ENCODE measurements at regions not wholly inside any gene's neighbourhood (a gene's known extent, or its start where the extent isn't known, plus 50 kb on each side); places are given as distances from the start of the nearest gene placed in this dataset.

DNA sequence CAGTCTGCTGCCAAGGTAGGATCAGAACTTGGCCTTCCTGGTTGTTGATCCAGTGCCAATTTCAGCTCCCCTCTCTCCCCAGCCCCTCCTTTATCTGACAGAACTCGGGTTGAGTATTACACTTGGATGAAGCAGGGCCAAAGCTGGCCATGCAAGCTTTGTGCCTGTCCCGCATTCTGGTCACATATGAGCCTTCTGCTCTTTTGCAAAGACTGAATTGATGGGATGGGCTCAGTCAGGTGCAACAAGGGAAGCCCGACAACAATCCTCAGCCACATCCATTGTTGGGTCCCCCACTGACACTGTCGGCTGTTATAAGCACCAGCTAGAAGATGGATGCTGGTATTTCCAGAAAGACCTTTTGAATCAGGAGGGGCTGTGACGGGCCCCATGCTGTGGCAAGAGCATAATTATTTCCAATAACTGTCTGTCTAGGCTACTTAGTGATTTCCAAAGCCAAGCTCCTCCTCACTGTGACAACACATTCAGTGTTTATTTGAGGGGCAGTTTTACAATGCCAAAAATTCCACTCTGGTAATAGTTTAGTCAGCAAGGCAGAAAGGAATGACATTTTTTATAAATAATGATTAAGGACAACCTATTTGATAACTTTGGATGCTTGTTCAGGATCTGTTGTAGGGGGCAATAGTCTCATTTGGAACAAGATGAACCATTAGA, 146.8 kb upstream of the FRMD4B start:
- no peak for FAIRE-seq

DNA sequence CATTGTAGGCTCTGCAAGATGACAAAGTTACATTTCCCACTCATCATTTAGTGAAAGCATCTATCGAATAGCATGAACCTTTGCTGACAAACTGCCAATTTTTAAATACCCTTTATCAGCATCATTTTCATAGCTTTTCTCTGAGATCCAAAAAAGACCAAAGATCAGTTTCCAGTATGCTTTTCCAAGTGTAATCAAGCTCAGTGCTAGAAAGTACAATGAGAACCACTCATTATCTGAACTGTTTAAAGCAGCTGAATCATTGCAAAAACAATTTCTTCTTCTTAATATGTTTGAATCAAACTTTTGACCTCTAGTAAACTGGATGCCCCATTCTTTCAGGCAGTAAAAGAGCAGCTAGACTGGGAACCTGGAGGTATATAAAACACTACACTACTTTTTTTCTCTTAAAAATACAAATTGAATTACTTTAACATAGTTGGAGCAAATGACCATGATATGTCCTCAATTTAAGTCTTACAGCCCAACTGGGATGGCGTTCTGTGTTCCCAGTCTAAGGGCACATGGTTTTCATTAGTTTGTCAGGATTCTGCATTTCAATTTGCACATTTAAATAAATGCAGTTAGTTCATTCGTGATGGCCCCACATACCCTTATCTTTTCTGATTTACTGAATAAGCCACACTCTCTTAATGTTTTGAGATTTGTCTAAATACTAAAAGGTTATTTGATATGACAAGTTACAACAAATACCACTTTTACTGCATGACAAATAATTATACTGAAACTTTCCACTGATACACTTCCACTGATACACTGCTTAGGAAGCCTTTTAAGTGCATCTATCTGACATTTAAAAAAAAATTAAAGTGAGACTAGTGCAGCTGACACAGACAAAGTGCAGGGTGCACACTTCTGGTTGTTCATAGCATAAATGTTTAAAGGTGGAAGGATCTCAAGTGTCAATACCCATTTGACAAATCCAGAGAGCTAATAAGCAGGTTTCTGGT, 146.0 kb upstream of the FRMD4B start:
- FAIRE-seq, result no peak

DNA sequence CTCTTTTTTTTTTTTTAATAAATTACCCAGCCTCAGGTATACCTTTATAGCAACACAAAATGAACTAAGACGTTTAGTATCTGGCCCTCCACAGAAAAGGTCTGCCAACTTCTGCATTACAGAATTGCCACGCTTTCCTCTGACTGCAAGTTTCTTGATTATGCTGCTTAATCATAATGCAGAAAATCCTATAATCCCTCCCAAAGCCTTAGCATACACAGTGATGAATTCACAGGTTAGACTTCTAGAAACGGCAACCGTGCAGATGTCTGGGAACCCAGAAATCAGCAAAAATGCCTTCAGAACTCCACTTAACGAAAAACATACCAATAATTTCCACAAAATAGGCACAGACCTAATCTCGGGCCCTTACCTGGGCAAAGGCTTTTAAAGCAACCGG, 144.7 kb upstream of the FRMD4B start:
- FAIRE-seq, result no peak

DNA sequence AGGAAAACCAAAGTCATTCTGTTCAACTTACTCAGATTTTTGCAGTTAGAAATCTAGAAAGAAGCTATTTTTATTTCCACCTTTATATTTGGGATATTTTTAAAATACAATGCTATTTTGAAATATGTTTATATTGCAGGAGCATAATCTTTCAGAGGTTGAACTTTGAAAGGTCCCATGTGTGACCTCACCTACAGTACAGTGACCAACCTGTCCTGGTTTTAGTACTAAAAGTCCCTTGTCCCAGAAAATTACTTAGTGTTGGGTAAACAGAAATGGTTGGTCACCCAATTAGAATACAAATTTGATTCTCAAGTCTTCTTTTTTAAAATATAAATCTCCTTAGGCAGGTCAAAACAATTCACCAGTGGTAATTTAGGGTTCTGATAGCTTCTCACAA, 141.6 kb upstream of the FRMD4B start:
- no peak for FAIRE-seq

DNA sequence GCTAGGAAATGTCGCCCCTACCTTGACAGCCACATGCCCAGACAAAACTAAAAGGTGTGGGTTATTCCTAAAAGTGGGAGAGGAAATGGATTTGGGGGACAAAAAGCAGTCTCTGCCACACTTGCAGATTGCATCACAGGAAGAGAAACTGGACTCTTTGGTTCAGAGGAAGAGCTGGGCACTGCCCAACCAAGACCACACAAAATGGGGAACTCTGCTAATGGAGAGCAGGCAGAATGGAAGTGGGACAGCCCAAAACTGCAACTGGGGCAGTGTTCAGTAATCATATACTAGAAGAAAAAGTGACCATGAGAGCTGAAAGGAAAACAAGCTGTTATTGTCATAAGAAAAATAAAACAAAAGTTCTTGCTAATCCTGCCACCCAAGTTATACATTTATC, 138.9 kb upstream of the FRMD4B start:
- no peak for FAIRE-seq

DNA sequence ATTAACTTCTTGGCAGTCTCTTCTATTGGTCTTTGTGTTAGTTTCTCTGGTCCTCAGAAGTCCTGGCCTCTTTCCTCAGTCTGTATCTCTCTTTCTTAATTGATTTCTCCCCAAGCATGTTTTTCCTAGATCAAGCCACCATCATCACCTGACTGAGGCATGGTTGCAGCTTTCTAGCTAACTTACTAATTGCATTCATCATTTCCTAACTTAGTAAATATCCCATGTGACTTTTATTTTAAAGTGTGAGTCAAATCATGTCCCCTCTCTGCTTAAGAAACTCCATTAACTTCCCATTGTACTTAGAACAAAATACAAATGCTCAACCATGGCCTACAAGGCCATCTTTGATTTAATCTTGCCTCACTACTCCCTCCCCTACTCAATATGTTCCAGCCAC, 135.4 kb upstream of the FRMD4B start:
- FAIRE-seq, result no peak

DNA sequence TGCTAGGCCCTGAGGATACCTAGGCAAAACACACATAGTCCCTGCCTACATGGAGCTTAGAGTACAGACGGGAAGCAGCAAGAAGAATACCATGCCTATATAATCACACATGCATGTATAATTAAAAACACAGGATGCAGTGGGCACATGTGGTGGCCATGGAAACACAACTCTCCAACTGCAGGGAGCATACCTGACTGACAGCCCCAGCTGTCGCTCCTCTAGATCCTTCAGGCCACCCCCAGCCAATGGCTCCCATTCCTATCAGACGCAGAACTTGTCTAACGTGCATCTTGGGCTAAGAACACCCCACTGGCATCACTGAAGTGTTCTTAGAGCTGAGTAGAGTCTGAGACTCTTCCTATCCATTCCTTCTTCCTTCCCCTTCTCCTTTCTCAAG, 125.5 kb upstream of the FRMD4B start:
- no peak for FAIRE-seq

DNA sequence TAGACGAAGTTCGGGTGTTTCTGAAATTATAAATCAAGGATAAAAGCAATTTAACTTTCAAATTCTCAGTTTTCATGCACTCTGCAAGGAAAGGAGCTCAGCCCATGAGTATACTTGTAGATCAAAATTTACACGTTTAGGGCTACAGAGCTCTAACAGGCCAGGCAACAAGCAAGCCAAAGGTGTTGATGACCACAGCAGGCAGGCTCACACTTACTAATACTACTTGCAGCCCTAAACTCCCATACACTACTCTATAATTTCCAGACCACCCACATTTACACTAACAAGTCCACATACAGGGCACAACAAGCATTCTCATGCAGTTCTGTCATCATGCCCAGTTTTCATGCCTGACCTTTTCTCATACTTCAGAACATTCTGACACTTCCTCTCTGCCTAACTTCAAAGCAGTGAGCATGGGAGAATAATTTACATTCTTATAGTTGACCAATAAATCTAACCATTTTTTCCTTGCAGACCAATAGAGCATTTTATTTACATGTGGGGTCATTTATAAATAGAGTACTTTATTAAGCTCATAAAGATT, 124.7 kb upstream of the FRMD4B start:
- FAIRE-seq, result no peak

DNA sequence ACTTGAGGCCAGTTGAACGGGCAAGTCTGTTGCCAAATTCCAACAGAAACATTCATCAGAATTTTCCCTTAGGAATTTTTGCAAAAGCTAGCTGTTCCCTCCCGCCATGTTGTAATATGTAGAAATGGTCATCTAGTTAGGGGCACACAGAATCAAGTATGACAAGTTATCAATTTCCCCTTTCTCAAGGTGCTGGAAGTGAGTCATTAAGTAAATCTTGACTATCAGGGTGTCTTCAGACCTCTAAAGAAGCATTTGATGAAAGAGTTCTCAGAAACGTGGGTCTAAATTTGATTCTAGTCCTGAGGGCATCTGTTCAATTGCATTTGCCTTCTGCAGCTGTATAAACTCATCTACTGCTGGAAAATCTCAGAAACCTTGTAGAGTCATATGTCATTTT, 123.4 kb upstream of the FRMD4B start:
- no peak for FAIRE-seq

DNA sequence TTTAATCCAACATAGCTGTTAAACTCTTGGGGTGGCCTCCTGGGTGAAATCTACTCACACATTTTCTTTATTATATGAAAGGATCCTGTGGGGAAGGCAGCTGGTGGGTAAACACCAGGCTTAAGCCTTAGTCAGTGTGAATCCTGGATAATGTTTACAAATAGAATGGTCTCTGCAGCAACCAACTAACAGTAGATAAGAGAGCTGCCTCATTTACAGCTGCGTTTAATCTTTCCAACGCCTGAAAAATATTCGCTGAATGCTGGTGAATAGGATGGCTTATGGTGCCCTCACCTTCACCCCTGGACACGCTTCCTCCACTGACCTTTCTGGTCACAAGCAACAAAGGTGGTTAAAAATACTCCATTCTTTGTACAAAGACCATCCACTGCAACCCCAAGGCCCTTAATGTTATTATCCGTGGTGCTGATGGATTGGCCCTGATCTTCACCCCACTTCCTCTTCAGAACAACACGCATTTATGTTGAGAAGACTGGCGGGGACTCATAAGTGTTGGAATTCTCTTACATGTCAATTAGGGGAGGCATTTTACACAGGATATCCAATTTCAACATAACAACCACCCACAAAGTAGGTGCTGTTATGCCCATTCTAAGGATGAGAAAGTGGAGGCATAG, 120.0 kb upstream of the FRMD4B start:
- FAIRE-seq, result no peak

DNA sequence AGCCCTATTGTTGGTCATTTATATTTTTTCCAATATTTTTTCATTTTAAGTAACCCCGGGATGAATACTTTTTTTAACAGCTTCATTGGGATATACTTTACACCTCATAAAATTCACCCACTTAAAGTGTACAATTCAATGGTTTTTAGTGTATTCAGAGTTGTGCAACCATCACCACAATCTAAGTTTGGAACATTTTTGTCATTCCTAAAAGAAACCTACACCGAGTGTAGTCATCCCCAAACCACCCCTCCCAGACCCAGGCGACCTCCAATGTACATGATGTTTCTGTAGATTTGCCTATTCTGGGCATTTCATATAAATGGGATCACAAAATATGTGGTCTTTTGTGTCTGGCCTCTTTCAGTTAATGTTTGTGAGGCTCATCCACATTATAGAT, 118.3 kb upstream of the FRMD4B start:
- FAIRE-seq, result no peak

DNA sequence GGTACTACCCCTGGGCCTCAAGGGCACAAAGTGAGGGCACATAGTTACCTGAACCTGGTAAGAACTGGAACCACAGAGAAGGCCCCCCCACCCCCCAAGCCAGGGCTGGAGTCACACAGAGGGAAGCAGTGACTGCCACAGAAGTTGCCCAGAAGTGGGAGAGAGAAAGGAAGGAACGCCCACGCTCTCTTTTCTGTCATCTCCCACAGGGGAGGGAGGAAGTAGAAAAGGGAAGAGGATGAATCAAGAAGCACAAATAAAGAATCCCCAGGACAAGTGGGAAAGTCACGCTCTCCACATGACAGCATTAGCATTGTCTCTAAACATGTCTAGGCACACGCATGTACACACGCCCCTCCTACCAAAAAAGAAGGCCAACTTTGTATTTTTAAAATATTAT, 114.7 kb upstream of the FRMD4B start:
- no peak for FAIRE-seq

DNA sequence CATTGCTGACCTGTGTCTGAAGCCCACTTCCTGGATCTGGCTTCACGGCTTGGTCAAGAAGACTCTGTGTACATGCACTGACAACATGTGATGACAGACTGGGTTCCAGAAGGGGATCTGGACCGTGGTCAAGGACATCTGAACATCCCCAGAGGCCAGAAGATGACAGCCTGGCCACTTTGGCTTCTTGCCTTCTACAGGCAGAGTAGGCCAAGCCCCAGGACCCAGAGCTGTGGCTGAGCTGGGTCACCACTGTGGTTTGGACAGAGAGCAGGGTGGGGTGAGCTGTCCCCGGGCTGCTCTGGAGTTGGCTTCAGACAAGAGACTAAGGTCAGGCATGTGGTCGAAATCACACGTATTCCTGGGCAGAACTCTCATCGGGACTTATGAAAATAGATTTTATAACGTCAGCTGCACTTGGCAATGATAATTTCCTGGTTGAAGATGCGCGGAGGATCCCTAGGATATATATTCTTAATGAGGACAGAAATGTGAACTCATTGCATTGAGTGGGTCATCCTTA, 114.1 kb upstream of the FRMD4B start:
- no peak for FAIRE-seq

DNA sequence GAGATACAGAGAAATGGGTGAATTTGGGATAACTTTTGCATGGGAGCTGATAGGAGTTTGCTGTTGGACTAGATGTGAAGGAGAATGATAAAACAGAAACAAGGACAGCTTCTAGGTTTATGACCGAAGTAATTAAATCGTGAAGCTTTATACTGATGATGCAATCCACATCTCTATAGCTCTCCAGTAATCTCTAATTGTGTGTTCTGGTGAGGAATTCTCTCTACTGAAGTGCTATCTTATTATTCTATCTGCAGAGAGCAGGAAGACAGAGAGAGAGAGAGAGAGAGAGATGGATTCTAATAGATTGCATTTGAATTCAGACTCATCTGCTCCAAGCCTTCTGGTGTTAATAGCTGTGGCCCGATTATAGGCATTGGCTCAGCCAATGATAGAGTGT, 113.5 kb upstream of the FRMD4B start:
- no peak for FAIRE-seq

DNA sequence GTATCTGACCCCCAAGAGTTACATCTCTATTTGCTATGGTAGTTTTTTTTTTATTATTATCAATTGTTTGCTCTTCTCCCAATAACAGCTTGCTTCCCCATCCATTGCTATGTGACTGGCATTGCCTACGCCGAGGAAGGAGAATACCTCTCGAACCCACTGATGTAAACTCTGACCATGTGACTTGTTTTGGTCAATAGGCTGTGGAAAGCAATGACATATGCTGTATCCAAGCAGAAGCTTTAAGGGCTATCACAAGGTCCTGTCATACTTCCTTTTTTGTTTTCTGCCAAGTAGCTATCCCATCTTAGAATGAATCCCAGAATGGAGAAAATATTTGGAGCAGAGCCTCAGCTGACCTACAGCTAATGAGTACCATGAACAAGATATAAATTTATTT, 111.0 kb upstream of the FRMD4B start:
- FAIRE-seq, result no peak

DNA sequence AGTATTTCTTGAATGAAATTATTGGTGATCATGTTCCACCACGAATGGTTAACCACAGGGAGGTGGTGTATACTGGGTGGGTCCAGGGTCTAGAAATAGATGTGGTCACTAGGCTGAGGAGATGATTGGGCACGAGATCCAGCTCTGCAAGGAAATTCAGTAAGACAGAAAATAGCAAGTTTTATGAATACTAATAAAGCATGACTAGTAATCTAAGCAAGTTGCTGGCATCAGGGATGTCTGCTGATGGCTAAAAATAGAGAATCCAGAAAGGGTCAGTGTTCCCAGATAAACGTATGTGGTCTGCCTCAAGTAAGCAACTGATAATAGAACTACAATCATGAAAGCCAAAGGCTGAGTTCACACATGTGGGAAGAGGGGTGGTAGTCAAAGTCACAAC, 108.3 kb upstream of the FRMD4B start:
- FAIRE-seq, result no peak

DNA sequence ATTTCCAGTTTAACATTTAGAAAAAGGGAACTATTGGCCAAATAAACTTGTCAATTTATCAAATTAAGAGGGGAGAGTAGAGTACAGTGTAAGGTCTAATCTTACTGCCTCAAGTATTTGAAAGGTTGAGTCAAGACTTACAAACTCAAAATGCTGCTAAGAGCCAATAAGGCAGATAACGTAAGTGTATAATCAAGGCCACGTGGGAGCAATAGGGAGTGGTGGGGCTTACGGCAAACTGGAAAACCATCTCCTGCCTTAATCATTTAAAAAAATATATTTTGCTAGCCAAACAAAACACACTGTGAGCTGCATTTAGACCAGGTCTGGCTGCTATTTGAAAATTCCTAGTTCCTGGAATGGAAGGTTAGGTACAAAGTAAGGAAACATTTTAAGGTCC, 107.3 kb upstream of the FRMD4B start:
- FAIRE-seq, result no peak

DNA sequence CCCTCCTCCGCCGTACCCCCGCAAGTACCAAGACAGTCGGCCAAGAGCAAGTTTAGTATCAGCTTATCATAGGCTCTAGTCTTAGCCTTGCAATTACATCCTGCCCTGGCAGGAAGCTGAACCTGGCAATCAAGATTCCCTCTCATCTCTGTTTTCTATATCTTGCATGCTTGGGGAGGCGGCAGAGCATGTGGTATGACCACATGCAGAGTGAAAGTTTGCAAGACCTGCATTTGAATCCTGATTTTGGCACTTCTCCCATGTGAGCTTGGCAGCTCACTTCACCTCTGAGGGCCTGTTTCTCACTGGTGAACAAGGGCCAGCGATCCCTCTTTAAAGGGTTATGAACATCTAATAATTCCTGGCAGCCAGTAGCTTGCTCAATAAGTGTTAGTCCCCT, 106.1 kb upstream of the FRMD4B start:
- FAIRE-seq, result no peak

DNA sequence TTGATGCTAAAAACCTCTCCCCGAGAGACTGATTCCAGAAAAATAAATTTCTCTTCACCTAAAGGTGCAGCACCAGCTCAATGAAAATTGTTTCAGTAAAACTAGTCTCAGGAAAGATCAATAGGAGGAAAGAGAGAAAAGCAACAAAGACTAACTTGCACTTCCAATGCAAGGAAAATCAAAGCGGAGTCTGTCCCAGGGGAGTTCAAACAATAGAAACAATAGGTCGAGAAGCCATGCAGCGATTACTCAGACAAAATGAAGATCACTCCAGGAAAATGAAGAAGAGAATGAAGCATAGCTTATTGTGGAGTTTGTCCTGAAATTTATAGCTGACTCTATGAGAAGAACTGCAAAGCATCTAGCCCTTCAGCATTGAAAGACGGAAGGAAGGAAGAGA, 105.1 kb upstream of the FRMD4B start:
- no peak for FAIRE-seq

DNA sequence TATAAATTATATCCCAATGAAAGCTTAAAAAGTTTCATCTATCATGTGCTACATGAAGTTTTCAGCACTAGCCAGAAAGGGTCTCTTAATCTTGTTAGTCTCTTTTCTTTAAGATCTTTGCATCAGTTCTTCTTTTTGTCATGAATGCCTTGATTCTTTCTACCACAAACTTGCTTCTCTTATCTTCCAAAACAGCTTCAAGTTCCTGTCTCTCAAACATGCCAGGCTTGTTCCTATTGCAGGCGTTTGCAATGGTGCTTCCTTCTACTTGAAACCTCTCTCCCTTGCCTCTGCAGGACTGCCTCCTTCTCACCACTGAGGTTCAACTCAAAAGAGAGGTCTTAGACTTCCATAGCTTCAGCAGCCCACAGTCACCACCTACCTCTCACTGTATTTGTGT, 104.3 kb upstream of the FRMD4B start:
- no peak for FAIRE-seq

DNA sequence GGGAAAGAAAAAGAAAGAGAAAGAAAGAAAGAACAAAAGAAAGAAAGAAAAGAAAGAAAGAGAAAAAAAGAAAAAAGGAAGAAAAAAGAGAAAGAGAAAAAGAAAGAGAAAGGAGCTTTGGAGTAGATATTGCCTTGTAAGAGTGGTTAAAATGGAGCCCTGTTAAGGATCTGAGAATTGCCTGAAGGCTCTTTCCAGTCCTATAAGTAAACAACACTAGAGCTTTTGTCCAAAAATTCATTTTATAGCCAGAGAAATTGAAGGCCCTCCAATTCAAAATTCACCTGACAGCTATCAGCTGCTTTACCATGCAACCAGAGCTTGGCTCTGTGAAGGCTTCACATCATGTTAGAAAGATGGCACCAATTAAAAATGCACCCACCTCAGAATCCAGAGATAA, 102.1 kb upstream of the FRMD4B start:
- FAIRE-seq, result no peak

DNA sequence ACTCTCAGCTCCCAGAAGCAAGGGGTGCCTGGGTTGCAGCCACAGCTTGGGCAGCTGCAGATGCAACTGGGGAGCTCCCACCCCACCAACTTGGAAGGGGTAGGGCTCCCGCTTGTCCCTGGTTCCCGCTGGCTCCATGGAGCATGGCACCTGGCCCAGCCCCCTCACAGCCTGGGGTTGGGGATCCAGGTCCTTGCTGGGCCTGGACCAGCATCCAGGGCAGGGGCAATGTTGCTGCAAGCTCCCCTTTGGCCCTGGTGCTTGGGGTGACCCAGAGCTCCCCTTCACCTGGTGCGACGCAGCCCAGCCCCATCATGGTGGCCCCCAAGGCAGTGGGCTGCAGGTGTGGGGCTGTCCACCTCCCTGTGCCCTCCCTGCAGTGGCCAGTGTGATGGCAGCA, 99.6 kb upstream of the FRMD4B start:
- no peak for FAIRE-seq
